GM23338 (cell line): ENCODE measurements at regions not wholly inside any gene's neighbourhood (a gene's known extent, or its start where the extent isn't known, plus 50 kb on each side); places are given as distances from the start of the nearest gene placed in this dataset.

Source experiments
- CREB1 ChIP-seq: fragments of 250-450 bp; sonication (Bioruptor Pico); IDR thresholded peaks from 2 replicates; pipeline ENCODE4 v1.5.0; 2020; ENCODE audit warnings: low read depth, mild to moderate bottlenecking, moderate library complexity
- CTCF ChIP-seq, 2 experiments: fragments of 200-600 bp in 1 of 2; sonication (generic) in 1 of 2; conservative IDR thresholded peaks; 2 replicates each; pipeline versions ENCODE4 v1.5.1 to v1.6.1; 2016 to 2017; ENCODE audit warnings: antibody characterized with exemption in 2 of 2, low read depth in 2 of 2, mild to moderate bottlenecking in 2 of 2, moderate library complexity in 1 of 2
- EZH2 ChIP-seq: fragments of 200-600 bp; sonication (generic); IDR thresholded peaks from one replicate; pipeline ENCODE4 v1.8.0; 2017; ENCODE audit warnings: antibody characterized with exemption, mild to moderate bottlenecking, low read depth; ENCODE audit not compliant: unreplicated experiment
- POLR2AphosphoS5 ChIP-seq: IDR thresholded peaks from 2 replicates; pipeline ENCODE4 v1.6.1; 2016; ENCODE audit warnings: antibody characterized with exemption, low read depth
- REST ChIP-seq: IDR thresholded peaks from one replicate; pipeline ENCODE4 v1.6.1; 2018; ENCODE audit warnings: antibody characterized with exemption; ENCODE audit not compliant: unreplicated experiment

GRCh38 chr6:21420926-21421325 lies 172.6 kb upstream of the SOX4 start:
- TF ChIP-seq REST, result no peak
- no peak for TF ChIP-seq CTCF (conservative IDR thresholded peaks at IDR 0.05; ENCODE audit: low read depth in 2 of 2)
- TF ChIP-seq CREB1 (CRISPR knock-in tag), result no peak
- no peak for TF ChIP-seq EZH2
- TF ChIP-seq POLR2AphosphoS5, result no peak
